Memory B cell (primary cell): ENCODE measurements at regions not wholly inside any gene's neighbourhood (a gene's known extent, or its start where the extent isn't known, plus 50 kb on each side); places are given as distances from the start of the nearest gene placed in this dataset.
"Not testable (repeated sequence)": the region's sequence is repeated elsewhere in the genome, so short reads cannot be mapped to it uniquely, and the experiment has no call there.

Source experiments
- ATAC-seq: fragments of 150-1000 bp; cut with Tn5 transposase; 2 replicates; pipeline ENCODE4 v1.10.0; 2021; ENCODE audit warnings: low read depth, mild to moderate bottlenecking, moderate library complexity
- DNase-seq, 2 donors: peaks; one replicate each; pipeline ENCODE4 v3.0.0; 2022; ENCODE audit warnings: low spot score in 2 of 2
- H3K27ac Mint-ChIP-seq: one replicate; pipeline ENCODE4 v1.8.0; 2022; ENCODE audit warnings: mild to moderate bottlenecking, moderate library complexity, mixed read lengths
- H3K27me3 Mint-ChIP-seq: one replicate; pipeline ENCODE4 v1.8.0; 2022; ENCODE audit warnings: mixed read lengths
- H3K36me3 Mint-ChIP-seq: one replicate; pipeline ENCODE4 v1.8.0; 2022; ENCODE audit warnings: mild to moderate bottlenecking, mixed read lengths
- H3K4me1 Mint-ChIP-seq: one replicate; pipeline ENCODE4 v1.8.0; 2022; ENCODE audit warnings: mixed read lengths
- H3K4me3 Mint-ChIP-seq: one replicate; pipeline ENCODE4 v1.8.0; 2022; ENCODE audit warnings: mild to moderate bottlenecking, moderate library complexity, mixed read lengths
- H3K9me3 Mint-ChIP-seq: one replicate; pipeline ENCODE4 v1.8.0; 2022; ENCODE audit warnings: mixed read lengths

DNA sequence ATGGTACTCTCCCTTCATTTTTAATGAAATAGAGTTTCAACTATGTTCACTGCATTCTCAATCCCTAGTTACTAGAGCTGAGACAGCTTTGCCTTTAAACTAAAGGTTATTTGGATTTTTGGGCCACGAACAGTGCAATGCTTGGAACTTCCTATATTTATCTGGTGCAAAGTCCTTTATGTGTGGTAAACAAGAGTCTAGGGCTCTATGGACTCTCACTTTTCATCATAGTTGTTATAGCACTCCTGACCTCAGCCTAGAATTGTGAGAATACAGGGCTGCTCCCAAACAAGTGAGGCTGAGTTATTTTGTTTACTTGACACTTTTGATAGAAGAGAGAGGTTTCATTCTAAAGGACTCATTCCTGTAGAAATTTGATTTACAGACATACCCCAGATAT lies 144.9 kb upstream of the POMZP3 start:
- H3K27ac Mint-ChIP-seq, H3K9me3 Mint-ChIP-seq, H3K36me3 Mint-ChIP-seq, H3K4me1 Mint-ChIP-seq, H3K27me3 Mint-ChIP-seq, ATAC-seq, H3K4me3 Mint-ChIP-seq, DNase-seq: not testable (repeated sequence)

- H3K36me3 Mint-ChIP-seq, ATAC-seq, H3K4me3 Mint-ChIP-seq, DNase-seq, H3K4me1 Mint-ChIP-seq, H3K27ac Mint-ChIP-seq, H3K9me3 Mint-ChIP-seq: not testable (repeated sequence)
- H3K27me3 Mint-ChIP-seq = peaks cover 12% of the 10 kb centered on the region
Measured at GRCh38 chr7:76763977-76764376, 136.9 kb upstream of the POMZP3 start.

DNA sequence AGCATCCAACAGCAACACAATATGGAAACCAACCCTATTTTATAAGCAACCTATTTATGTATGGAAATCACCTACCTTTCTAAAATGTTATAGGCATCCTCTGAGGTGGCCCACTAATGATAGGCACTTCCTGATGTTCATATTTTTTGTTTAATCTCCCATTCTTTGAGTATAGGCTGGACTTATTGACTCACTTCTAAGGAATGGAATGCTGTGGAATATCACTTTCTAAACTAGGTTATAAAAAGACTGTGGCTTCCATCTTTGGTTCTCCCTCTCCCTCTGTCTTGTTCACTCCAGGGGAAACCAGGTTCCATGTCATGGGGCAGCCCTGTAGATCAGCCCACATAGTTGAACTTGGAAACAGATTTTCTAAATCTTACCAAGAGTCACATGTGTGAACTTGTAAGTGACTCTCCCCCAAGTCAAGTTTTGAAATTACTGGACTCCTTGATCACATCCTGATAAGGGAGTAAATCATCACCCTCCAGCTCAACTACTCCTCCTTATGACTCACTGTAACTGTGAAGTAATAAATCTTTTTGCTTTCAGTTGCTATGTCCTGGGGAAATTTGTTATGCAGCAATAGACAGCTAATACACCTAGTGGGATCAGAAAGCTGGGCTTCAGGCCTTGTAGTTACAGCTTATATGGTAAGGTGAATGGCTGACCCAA lies 133.6 kb upstream of the POMZP3 start:
- not testable (repeated sequence) for H3K4me1 Mint-ChIP-seq, H3K27me3 Mint-ChIP-seq, H3K27ac Mint-ChIP-seq, DNase-seq, H3K4me3 Mint-ChIP-seq, ATAC-seq, H3K36me3 Mint-ChIP-seq, H3K9me3 Mint-ChIP-seq

GRCh38 chr7:76739538-76739937 lies 112.5 kb upstream of the POMZP3 start:
- not testable (repeated sequence) for H3K4me3 Mint-ChIP-seq, H3K4me1 Mint-ChIP-seq, H3K27ac Mint-ChIP-seq, ATAC-seq, H3K9me3 Mint-ChIP-seq, H3K27me3 Mint-ChIP-seq, DNase-seq, H3K36me3 Mint-ChIP-seq

DNA sequence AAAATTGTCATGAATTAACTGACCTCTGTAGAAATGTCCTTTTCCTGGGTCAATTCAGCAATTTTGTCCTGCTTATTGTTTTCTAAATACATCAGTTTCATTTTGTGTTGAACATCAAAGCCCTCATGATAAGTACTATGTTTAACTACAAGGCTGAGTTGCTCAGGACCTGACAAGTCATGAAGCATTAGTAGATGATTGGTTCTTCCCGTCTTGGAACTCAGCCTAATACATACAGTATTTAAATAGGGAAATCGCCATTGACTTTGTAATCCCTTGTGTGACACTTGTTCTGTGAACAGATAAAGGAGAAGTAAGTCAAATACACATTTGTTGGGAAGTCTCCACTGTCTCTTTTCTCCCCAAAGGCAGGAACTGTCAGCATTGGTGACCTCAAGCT lies 109.6 kb upstream of the POMZP3 start:
- not testable (repeated sequence) for H3K27me3 Mint-ChIP-seq, H3K4me3 Mint-ChIP-seq, H3K9me3 Mint-ChIP-seq, H3K36me3 Mint-ChIP-seq, DNase-seq, ATAC-seq, H3K27ac Mint-ChIP-seq, H3K4me1 Mint-ChIP-seq

GRCh38 chr7:76736091-76736490 lies 109.0 kb upstream of the POMZP3 start:
- not testable (repeated sequence) for H3K27ac Mint-ChIP-seq, H3K4me3 Mint-ChIP-seq, H3K27me3 Mint-ChIP-seq, H3K36me3 Mint-ChIP-seq, DNase-seq, ATAC-seq, H3K4me1 Mint-ChIP-seq, H3K9me3 Mint-ChIP-seq

DNA sequence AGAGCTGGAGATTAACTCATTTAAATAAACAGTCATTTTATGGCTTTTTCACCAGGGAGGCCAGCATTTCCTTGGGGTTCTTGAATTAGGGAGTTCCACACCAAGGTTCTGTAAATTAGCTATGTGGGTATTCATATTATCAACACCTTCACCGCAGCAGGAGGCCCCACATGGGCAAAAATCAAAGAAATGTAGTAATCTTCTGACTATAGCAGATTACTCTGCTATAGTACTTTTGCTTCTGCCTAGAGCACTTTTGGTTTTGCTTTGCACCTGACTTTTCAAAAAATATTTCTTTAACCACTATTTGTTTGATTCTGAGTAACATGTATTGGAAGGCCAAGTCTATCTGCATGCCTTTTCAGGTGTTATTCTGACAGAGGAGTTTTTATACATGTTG lies 108.6 kb upstream of the POMZP3 start:
- ATAC-seq, H3K27ac Mint-ChIP-seq, DNase-seq, H3K9me3 Mint-ChIP-seq, H3K36me3 Mint-ChIP-seq, H3K4me1 Mint-ChIP-seq, H3K27me3 Mint-ChIP-seq, H3K4me3 Mint-ChIP-seq: not testable (repeated sequence)

GRCh38 chr7:76728571-76728974 lies 101.5 kb upstream of the POMZP3 start:
- H3K4me3 Mint-ChIP-seq, H3K36me3 Mint-ChIP-seq, DNase-seq, H3K27ac Mint-ChIP-seq, H3K27me3 Mint-ChIP-seq, ATAC-seq, H3K4me1 Mint-ChIP-seq, H3K9me3 Mint-ChIP-seq: not testable (repeated sequence)

DNA sequence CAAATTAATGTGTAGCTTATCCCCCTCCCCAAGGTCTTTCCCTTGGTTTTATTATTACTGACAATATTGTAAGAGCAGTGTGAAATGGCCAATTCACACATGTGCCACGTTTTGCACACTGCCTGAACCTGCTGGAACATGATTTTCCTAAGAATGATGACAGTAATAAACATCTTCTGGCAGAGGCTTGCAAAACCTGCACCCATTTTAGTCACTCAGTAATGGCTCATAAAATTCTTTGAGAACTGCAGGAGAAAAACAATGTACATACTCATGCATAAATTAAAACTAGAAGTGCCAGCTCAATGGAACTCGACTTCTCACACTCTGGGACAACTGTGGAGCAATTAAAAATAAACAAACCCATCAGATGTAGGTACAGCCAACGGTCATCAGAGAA lies 96.8 kb upstream of the POMZP3 start:
- H3K9me3 Mint-ChIP-seq, H3K4me1 Mint-ChIP-seq, H3K27ac Mint-ChIP-seq, H3K27me3 Mint-ChIP-seq, DNase-seq, H3K4me3 Mint-ChIP-seq, H3K36me3 Mint-ChIP-seq, ATAC-seq: not testable (repeated sequence)

GRCh38 chr7:76716551-76716950 lies 89.5 kb upstream of the POMZP3 start:
- H3K4me3 Mint-ChIP-seq, ATAC-seq, H3K9me3 Mint-ChIP-seq, H3K27me3 Mint-ChIP-seq, H3K36me3 Mint-ChIP-seq, DNase-seq, H3K4me1 Mint-ChIP-seq, H3K27ac Mint-ChIP-seq: not testable (repeated sequence)

GRCh38 chr7:76712926-76713325 lies 85.8 kb upstream of the POMZP3 start:
- not testable (repeated sequence) for H3K9me3 Mint-ChIP-seq, ATAC-seq, DNase-seq, H3K4me3 Mint-ChIP-seq, H3K27me3 Mint-ChIP-seq, H3K4me1 Mint-ChIP-seq, H3K36me3 Mint-ChIP-seq, H3K27ac Mint-ChIP-seq

GRCh38 chr7:76711648-76712047 lies 84.6 kb upstream of the POMZP3 start:
- not testable (repeated sequence) for H3K36me3 Mint-ChIP-seq, DNase-seq, ATAC-seq, H3K4me3 Mint-ChIP-seq, H3K27ac Mint-ChIP-seq, H3K27me3 Mint-ChIP-seq, H3K9me3 Mint-ChIP-seq, H3K4me1 Mint-ChIP-seq

DNA sequence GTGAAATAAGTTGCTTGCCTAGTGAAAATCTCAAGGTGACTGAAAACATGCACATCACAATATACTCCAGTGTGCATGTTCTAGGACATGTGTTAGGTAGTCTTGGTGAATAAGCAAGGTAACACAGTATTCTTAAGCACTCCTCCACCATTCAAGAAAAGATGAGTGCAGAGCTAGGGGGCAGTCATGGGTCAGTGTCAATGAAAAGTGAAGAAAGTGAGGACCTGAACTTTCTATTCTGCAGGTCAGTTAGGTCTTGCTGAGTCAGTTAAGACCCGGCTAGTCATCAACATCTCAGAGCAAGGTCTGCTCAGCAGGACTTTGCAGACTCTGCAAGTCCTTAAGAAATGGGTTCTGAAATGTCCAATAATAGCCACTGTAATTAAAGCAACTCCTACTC lies 82.6 kb upstream of the POMZP3 start:
- H3K36me3 Mint-ChIP-seq, H3K9me3 Mint-ChIP-seq, H3K4me1 Mint-ChIP-seq, H3K4me3 Mint-ChIP-seq, ATAC-seq, H3K27me3 Mint-ChIP-seq, H3K27ac Mint-ChIP-seq, DNase-seq: not testable (repeated sequence)

- not testable (repeated sequence) for H3K27ac Mint-ChIP-seq, H3K4me3 Mint-ChIP-seq, DNase-seq, H3K4me1 Mint-ChIP-seq, H3K27me3 Mint-ChIP-seq, ATAC-seq, H3K36me3 Mint-ChIP-seq, H3K9me3 Mint-ChIP-seq
Measured at GRCh38 chr7:76708446-76708845, 81.4 kb upstream of the POMZP3 start.

DNA sequence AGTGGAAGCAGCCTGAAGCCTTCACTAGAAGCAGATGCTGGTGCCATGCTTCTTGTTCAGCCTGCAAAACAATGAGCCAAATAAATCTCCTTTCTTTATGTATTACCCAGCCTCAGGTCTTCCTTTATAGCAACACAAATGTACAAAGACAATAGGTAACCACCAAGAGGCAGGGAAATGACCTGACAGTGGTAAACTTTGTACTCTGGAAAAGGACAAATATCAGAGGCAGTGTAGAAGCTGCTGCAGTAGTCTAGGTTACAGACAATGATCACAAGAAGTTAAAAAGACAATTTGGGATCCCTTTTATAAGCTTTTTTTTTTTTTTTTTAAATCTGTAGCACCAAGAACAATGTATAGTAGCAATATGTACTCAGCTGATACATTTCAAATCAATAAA lies 76.7 kb upstream of the POMZP3 start:
- ATAC-seq, DNase-seq, H3K36me3 Mint-ChIP-seq, H3K27ac Mint-ChIP-seq, H3K9me3 Mint-ChIP-seq, H3K4me3 Mint-ChIP-seq, H3K4me1 Mint-ChIP-seq, H3K27me3 Mint-ChIP-seq: not testable (repeated sequence)
